ENCODE measurements at regions not wholly inside any gene's neighbourhood (a gene's known extent, or its start where the extent isn't known, plus 50 kb on each side); places are given as distances from the start of the nearest gene placed in this dataset.

DNA sequence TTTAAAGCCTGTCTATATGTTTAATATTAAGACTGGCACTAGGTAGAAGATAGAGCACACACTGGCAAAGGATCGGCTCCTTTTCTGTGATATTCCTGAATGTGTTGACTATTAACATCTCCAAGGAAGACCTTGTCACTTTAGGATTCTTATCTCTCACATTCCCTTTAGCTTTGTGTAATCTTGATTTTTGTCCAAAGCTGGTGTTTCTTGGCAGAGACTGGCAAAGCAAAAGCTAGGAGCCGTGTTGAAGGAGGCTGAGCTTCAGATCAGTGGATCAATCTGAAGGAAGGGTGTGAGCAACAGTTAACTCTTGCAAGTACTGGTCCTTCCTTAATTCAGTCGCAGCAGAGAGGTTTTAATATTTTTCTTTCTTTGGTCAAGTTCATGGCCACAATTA, 830.4 kb upstream of the ZNF608 start:
- DNase-seq (ENCODE audit: low read depth), result no peak
- no peak for TF ChIP-seq CTCF (conservative IDR thresholded peaks at IDR 0.05; ENCODE audit: low read length)

GRCh38 chr5:125578551-125578950, 832.1 kb upstream of the ZNF608 start:
- no peak for DNase-seq (ENCODE audit: low read depth)
- no peak overlapping the region for H3K4me3 ChIP-seq (ENCODE audit: low read length)
- TF ChIP-seq CTCF (conservative IDR thresholded peaks at IDR 0.05; ENCODE audit: low read length), result no peak

More for the DNA sequence above, 830.4 kb upstream of the ZNF608 start:
- H3K4me3 ChIP-seq (ENCODE audit: low read length), result no peak overlapping the region

GRCh38 chr5:125579182-125579581, 832.7 kb upstream of the ZNF608 start:
- no peak overlapping the region for H3K4me3 ChIP-seq (ENCODE audit: low read length)
- DNase-seq (ENCODE audit: low read depth), result no peak
- no peak for TF ChIP-seq CTCF (conservative IDR thresholded peaks at IDR 0.05; ENCODE audit: low read length)

GRCh38 chr5:125581311-125581710, 834.9 kb upstream of the ZNF608 start:
- DNase-seq (ENCODE audit: low read depth), result no peak
- no peak overlapping the region for H3K4me3 ChIP-seq (ENCODE audit: low read length)
- no peak for TF ChIP-seq CTCF (conservative IDR thresholded peaks at IDR 0.05; ENCODE audit: low read length)

GRCh38 chr5:125582352-125582751, 835.9 kb upstream of the ZNF608 start:
- DNase-seq (ENCODE audit: low read depth), result peak; percentile 15
- no peak for TF ChIP-seq CTCF (conservative IDR thresholded peaks at IDR 0.05; ENCODE audit: low read length)
- H3K4me3 ChIP-seq (ENCODE audit: low read length), result no peak overlapping the region

DNA sequence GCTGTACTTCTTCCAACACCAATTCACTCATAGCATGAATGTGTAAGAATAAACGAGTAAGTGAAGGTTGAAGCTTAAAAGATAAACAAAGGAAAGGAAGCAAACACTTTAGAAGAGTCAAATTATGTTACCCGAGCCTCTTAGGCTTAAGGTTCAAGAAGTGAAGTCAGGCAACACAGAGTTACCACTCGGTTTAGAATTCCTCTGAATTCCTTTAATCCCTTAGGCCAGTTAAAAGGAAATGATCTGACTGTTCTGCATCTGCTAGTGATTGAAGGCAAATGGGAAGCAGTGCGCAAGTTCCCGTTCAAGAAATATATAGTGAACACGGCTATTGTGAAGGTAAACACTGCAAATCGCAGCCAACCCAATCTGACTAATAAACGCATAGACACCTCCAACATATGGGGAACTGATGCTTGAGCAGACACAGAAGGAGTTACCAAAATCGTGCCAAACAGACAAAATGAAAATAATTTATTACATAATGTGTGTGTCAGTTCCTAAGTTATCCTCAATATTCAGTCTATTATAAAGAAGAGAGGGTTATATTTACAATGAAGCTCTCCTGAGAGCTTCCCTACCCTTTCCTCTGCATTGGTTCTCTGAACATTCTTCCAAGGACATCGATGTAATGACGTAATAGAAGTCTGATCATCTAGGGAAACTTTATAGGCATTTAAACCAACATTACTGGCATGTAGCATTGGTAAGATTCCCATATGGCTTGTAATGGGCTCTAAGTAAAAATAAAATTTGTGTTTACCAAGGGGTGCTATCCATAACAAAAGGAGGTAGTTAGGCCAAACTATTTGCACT, 837.1 kb upstream of the ZNF608 start:
- DNase-seq (ENCODE audit: low read depth), result no peak
- TF ChIP-seq CTCF (conservative IDR thresholded peaks at IDR 0.05; ENCODE audit: low read length), result no peak

DNA sequence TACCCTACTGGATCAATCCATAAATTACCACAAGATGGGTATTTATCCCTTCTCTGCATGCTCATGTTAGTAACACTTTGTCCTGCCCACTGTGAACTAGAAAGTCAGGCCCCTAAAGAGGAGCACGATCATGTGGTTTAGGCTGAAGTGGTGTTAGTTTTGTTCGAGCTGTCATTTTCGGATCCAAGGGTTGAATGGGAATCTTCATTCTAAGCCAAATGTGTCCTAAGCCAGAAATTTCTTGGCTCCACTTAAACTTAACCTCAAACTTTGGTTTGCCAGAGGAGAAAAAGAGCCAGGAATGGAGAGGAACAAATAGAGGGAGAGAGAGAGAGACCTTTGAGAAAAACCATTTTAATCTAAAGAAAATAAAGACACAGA, 837.7 kb upstream of the ZNF608 start:
- H3K4me3 ChIP-seq (ENCODE audit: low read length), result no peak overlapping the region
- no peak for TF ChIP-seq CTCF (conservative IDR thresholded peaks at IDR 0.05; ENCODE audit: low read length)
- DNase-seq (ENCODE audit: low read depth), result no peak

More for the DNA sequence above, 837.1 kb upstream of the ZNF608 start:
- no peak overlapping the region for H3K4me3 ChIP-seq (ENCODE audit: low read length)
